Tibial nerve (tissue), 4 donors: ENCODE measurements at regions not wholly inside any gene's neighbourhood (a gene's known extent, or its start where the extent isn't known, plus 50 kb on each side); places are given as distances from the start of the nearest gene placed in this dataset.
A peak's percentile ranks its signal among the peaks of the same experiment; 100 is the strongest.

Experiments used
- DNase-seq, 2 donors: peaks; one replicate each; pipeline ENCODE4 v3.0.0-alpha.2; 2019; ENCODE audit warnings: low spot score in 2 of 2
- H3K27ac ChIP-seq, 4 donors: fragments of 200-600 bp; sonication (generic) in 3 of 4; one replicate each; pipeline ENCODE4 v1.5.1; 2017 to 2019; ENCODE audit warnings: mild to moderate bottlenecking in 1 of 4
- H3K27me3 ChIP-seq, 2 donors: fragments of 200-600 bp; sonication (generic) in 1 of 2; one replicate each; pipeline versions ENCODE4 v1.5.1 to v1.6.0; 2017 to 2019
- H3K36me3 ChIP-seq, 3 donors: fragments of 200-600 bp; sonication (generic); one replicate each; pipeline ENCODE4 v1.5.1; 2018 to 2019
- H3K4me1 ChIP-seq, 4 donors: fragments of 200-600 bp; sonication (generic) in 3 of 4; one replicate each; pipeline ENCODE4 v1.5.1; 2017 to 2019
- H3K4me3 ChIP-seq, 4 donors: fragments of 200-600 bp; sonication (generic) in 3 of 4; one replicate each; pipeline ENCODE4 v1.5.1; 2017 to 2019; ENCODE audit warnings: mild to moderate bottlenecking in 1 of 4, moderate library complexity in 1 of 4
- H3K9me3 ChIP-seq, 4 donors: fragments of 200-600 bp; sonication (generic) in 3 of 4; one replicate each; pipeline ENCODE4 v1.5.1; 2017 to 2019
- EP300 ChIP-seq, 2 donors: sonication (generic); formaldehyde crosslinking; IDR thresholded peaks; one replicate each; pipeline ENCODE4 v1.6.1; 2017; ENCODE audit warnings: antibody characterized with exemption in 2 of 2, mild to moderate bottlenecking in 1 of 2
- POLR2A ChIP-seq, 2 donors: fragments of 450-650 bp; IDR thresholded peaks; one replicate each; pipeline ENCODE4 v1.6.1; 2017; ENCODE audit warnings: antibody characterized with exemption in 2 of 2, mild to moderate bottlenecking in 2 of 2, moderate library complexity in 2 of 2
- WGBS, 2 donors: methylation state at CpG; one replicate each; pipeline ENCODE4 v1.1.5; 2018; 5-methylcytosine and 5-hydroxymethylcytosine counted together
- TF ChIP-seq, protein P1 (sequence below), 5 experiments: fragments of 200-600 bp in 3 of 5; fragments of 450-650 bp in 2 of 5; sonication (generic) in 3 of 5; IDR thresholded peaks; one replicate each; pipeline ENCODE4 v1.5.1; 2016 to 2019; ENCODE audit warnings: antibody characterized with exemption in 5 of 5, mild to moderate bottlenecking in 3 of 5, moderate library complexity in 2 of 5

DNA sequence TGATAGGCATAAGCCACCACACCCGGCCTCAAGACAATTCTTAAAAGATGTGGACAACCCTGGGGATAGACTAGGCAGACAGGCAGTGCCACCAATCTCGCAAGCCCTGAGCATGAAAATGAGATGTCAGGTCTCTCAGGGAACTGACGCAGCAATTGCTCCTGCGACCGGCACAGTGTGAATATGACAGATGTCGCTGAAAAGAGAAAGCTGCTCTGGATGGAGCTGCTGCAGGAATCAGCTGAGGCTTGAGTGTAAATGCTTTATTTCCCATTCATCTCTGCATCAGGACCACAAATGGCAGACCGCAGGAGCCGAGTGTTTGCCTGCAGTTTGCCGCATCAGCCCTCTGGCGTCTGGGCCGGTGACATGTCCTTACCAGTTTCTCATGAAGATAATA lies 68.4 kb downstream of the TFAP2C start:
- Histone ChIP-seq H3K36me3 (no peaks in the 10 kb centered on the region), H3K27ac (no peak overlapping the region), H3K4me3 (no peak overlapping the region), H3K4me1 (no peaks in the 10 kb centered on the region), H3K27me3 (no peaks in the 10 kb centered on the region), H3K9me3 (no peaks in the 10 kb centered on the region)
- DNase-seq, result no peak
- TF ChIP-seq, protein P1, sequence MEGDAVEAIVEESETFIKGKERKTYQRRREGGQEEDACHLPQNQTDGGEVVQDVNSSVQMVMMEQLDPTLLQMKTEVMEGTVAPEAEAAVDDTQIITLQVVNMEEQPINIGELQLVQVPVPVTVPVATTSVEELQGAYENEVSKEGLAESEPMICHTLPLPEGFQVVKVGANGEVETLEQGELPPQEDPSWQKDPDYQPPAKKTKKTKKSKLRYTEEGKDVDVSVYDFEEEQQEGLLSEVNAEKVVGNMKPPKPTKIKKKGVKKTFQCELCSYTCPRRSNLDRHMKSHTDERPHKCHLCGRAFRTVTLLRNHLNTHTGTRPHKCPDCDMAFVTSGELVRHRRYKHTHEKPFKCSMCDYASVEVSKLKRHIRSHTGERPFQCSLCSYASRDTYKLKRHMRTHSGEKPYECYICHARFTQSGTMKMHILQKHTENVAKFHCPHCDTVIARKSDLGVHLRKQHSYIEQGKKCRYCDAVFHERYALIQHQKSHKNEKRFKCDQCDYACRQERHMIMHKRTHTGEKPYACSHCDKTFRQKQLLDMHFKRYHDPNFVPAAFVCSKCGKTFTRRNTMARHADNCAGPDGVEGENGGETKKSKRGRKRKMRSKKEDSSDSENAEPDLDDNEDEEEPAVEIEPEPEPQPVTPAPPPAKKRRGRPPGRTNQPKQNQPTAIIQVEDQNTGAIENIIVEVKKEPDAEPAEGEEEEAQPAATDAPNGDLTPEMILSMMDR (IDR thresholded peaks at IDR 0.05), result no peak
- no peak for TF ChIP-seq EP300 (IDR thresholded peaks at IDR 0.05)
- TF ChIP-seq POLR2A (IDR thresholded peaks at IDR 0.05), result no peak
- WGBS, 2 donors, result 84% methylated on average over 11 of the region's 11 CpGs

DNA sequence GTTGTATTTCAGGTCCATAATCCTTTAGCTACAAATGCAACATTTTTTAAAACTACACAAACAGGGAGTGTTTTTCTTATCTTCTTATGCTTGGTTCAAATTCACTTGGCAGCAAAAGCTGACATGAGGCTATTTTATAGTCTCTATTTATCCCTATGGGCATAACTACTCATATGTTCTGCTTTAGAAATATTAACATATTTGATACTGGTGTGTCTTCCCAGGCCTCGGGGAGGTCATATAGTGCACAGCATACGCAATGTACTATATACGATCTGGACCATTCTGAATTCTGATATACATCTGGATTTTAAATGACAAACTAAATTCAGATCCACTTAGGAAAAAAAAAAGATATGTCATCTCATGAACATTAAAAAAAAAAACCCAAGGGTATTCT lies 69.2 kb downstream of the TFAP2C start:
- no peak for TF ChIP-seq EP300 (IDR thresholded peaks at IDR 0.05)
- no peak for TF ChIP-seq POLR2A (IDR thresholded peaks at IDR 0.05)
- TF ChIP-seq, protein P1 (IDR thresholded peaks at IDR 0.05), result no peak
- Histone ChIP-seq H3K27ac (no peak overlapping the region), H3K27me3 (no peaks in the 10 kb centered on the region), H3K9me3 (no peaks in the 10 kb centered on the region), H3K36me3 (no peaks in the 10 kb centered on the region), H3K4me3 (no peak overlapping the region), H3K4me1 (peaks cover 0 to 6% (median 0%) of the 10 kb centered on the region in 4 donors)
- WGBS, 2 donors, result 62 to 68% methylated on average over 3 of the region's 3 CpGs
- no peak for DNase-seq

DNA sequence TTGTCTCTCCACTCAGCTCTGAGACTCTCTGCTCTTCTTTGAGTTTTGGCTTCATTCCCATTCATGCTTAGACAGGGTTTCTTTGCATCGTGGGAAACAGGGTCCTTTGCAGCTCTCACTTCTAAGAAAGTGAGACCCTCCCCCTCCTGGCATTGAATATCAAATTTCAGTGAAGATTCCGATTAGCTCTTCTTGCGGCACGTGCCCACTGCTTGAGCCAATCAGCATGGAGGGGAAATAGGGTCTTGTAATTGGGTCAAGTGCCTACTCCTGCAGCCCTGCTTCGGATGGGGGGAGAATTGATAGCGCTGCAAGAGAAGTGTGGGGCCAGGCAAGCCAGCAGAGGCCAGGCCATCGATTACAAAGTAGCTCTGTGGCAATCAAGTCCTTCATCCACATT lies 69.6 kb downstream of the TFAP2C start:
- Histone ChIP-seq H3K9me3 (no peaks in the 10 kb centered on the region), H3K27ac (no peak overlapping the region), H3K36me3 (no peaks in the 10 kb centered on the region), H3K4me1 (peaks cover 0 to 7% (median 0%) of the 10 kb centered on the region in 4 donors), H3K27me3 (no peaks in the 10 kb centered on the region), H3K4me3 (no peak overlapping the region)
- TF ChIP-seq, protein P1 (IDR thresholded peaks at IDR 0.05), result no peak
- TF ChIP-seq POLR2A (IDR thresholded peaks at IDR 0.05) (no peak), EP300 (IDR thresholded peaks at IDR 0.05) (no peak)
- 53 to 55% methylated on average over 6 to 7 of the region's 7 CpGs for WGBS, 2 donors
- DNase-seq, result no peak

DNA sequence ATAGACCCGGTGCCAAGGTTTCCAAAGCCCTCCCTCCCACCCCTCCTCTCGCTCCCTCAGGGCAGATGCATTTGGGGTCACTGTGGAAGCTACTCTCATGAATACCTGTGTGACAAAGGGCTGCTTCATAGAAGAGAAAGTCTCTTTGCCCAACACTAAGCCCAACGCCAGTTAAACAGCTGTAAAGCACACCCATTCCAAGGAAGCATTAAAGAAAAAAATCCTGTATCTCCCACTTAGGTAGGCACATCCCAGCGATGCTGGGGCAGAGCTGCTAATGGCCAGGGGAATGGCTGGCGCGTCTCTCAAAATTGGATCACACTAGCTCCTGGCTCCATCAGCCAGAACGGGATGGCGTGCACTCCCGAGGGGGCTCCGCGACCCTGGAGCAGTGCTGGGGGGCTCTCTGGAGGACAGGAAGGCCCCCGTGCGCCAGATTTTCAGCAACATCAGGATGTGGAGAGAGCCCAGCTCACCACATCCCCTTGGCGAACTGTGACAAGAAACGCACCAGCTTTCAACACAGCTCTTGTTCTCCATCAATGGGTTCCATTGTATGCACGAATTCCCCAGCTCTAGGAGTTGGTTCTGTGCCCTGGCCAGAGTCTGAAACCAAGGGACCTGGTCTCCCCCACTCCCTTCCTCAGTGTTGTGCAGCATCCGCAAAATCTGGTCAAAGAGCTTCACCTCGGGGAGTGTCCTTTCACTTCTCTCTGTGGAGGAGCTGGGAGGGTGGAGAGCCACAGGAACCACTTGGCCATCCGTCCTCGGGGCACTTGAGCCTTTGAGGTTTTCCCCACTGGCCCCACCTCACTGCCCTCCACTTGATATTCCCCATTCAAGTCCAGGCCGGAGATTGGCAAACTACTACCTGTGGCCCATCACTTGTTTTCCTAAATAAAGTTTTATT lies 74.1 kb downstream of the TFAP2C start:
- DNase-seq, result no peak
- H3K9me3 ChIP-seq, result no peaks in the 10 kb centered on the region
- H3K27me3 ChIP-seq, result no peaks in the 10 kb centered on the region
- no peak for TF ChIP-seq POLR2A (IDR thresholded peaks at IDR 0.05)
- TF ChIP-seq, protein P1 (IDR thresholded peaks at IDR 0.05), result no peak
- TF ChIP-seq EP300 (IDR thresholded peaks at IDR 0.05), result no peak
- no peak overlapping the region for H3K4me3 ChIP-seq
- H3K27ac ChIP-seq, result peak overlapping the region in 1 of 4 donors; percentile 28
- peaks cover 0 to 7% (median 0%) of the 10 kb centered on the region in 4 donors for H3K4me1 ChIP-seq
- H3K36me3 ChIP-seq, result no peaks in the 10 kb centered on the region
- 53 to 54% methylated on average over 21 of the region's 21 CpGs for WGBS, 2 donors

DNA sequence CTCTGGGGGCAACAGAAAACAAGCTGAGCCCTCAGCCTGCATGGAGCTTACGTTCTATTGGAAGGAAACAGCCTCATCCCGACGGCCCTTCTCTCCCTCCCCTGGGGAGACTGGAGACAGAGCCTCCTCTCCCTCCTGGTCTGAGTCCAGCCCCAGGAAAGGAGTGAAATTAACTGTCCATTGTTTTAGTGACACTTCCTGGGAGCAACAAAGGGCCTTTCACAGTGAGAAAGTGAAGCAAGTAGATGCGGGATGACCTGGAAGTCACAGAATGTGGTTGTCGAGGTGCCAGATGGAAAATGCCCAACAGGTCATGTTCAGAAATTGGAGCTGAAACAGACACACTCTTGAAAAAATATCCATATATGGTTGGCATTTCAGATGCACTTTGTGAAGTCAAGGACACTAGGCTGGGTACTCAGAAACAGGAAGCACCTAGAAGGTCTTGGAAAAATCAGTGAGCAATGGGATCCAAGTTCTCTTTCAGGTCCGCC lies 77.8 kb downstream of the TFAP2C start:
- Histone ChIP-seq H3K27me3 (no peaks in the 10 kb centered on the region), H3K27ac (no peak overlapping the region), H3K4me1 (peaks cover 0 to 7% (median 0%) of the 10 kb centered on the region in 4 donors), H3K4me3 (no peak overlapping the region), H3K9me3 (no peaks in the 10 kb centered on the region), H3K36me3 (no peaks in the 10 kb centered on the region)
- TF ChIP-seq, protein P1 (IDR thresholded peaks at IDR 0.05), result no peak
- TF ChIP-seq POLR2A (IDR thresholded peaks at IDR 0.05), result no peak
- TF ChIP-seq EP300 (IDR thresholded peaks at IDR 0.05), result no peak
- no peak for DNase-seq
- 53 to 68% methylated on average over 6 of the region's 6 CpGs for WGBS, 2 donors
